ENCODE measurements at regions not wholly inside any gene's neighbourhood (a gene's known extent, or its start where the extent isn't known, plus 50 kb on each side); places are given as distances from the start of the nearest gene placed in this dataset.

- Histone ChIP-seq H3K4me2 (ENCODE audit: insufficient read depth, low read length) (no peak overlapping the region), H3K9ac (replicated peaks; ENCODE audit: extremely low read depth, insufficient read depth, low read length) (no peak overlapping the region), H3K4me3 (replicated peaks in 1 of 3; ENCODE audit: insufficient read depth in 1 of 3, low read depth in 1 of 3, low read length in 3 of 3) (no peak overlapping the region), H3K27ac (ENCODE audit: insufficient read depth, low read depth, low read length) (no peak overlapping the region), H3K9me3 (replicated peaks; ENCODE audit: control insufficient read depth, insufficient read depth, low read length) (no peaks in the 10 kb centered on the region), H3K27me3 (ENCODE audit: control insufficient read depth in 2 of 2, insufficient read depth in 2 of 2, low read length in 2 of 2) (peaks cover 0 to 3% of the 10 kb centered on the region in 2 experiments), H2AFZ (ENCODE audit: low read depth, low read length) (no peak overlapping the region), H3K9me1 (replicated peaks; ENCODE audit: control insufficient read depth, extremely low read depth, insufficient read depth, low read length) (no peaks in the 10 kb centered on the region), H4K20me1 (replicated peaks; ENCODE audit: control insufficient read depth, extremely low read depth, insufficient read depth, low read length) (no peaks in the 10 kb centered on the region), H3K79me2 (ENCODE audit: control insufficient read depth, insufficient read depth, low read length) (no peaks in the 10 kb centered on the region), H3K36me3 (ENCODE audit: control insufficient read depth in 2 of 2, extremely low read depth in 1 of 2, insufficient read depth in 2 of 2, low read length in 2 of 2) (no peaks in the 10 kb centered on the region), H3K4me1 (ENCODE audit: control insufficient read depth, extremely low read depth, insufficient read depth, low read length) (no peaks in the 10 kb centered on the region)
- no TSS peak for BruUV-seq (replicated peaks)
- DNase-seq (ENCODE audit: low read depth, low spot score) (no peak), FAIRE-seq (no peak)
- POLR2A ChIA-PET = no interaction called here
- dilution Hi-C loops (cut with MboI; ENCODE audit: extremely low pct_ligation_motif_present, low sequenced_read_pairs) (no loop called here), intact Hi-C loops (cut with micrococcal nuclease) (no loop called here)
- TF ChIP-seq EZH2 (IDR thresholded peaks at IDR 0.05; ENCODE audit: borderline replicate concordance, low read depth, low read length, severe bottlenecking) = no peak
- TF ChIP-seq JUN (IDR thresholded peaks at IDR 0.05; ENCODE audit: borderline replicate concordance, insufficient read depth, insufficient read length, low read depth) = no peak
- TF ChIP-seq MYC (IDR thresholded peaks at IDR 0.05; ENCODE audit: low read depth, low read length) = no peak
- TF ChIP-seq MAX (IDR thresholded peaks at IDR 0.05; ENCODE audit: insufficient read depth, insufficient read length) = no peak
- no peak for TF ChIP-seq CTCF (IDR thresholded peaks at IDR 0.05; ENCODE audit: extremely low read depth in 1 of 2, insufficient read depth in 1 of 2, low read depth in 1 of 2, low read length in 2 of 2)
- no peak for TF ChIP-seq FOS (IDR thresholded peaks at IDR 0.05; ENCODE audit: borderline replicate concordance, insufficient read depth, low read length)
- TF ChIP-seq POLR2AphosphoS5 (IDR thresholded peaks at IDR 0.05; ENCODE audit: insufficient read depth, low read depth, low read length) = no peak
- no peak for TF ChIP-seq POLR2A (IDR thresholded peaks at IDR 0.05; ENCODE audit: low read depth, low read length)
- TF ChIP-seq GATA2 (IDR thresholded peaks at IDR 0.05; ENCODE audit: insufficient read depth, insufficient read length, low read depth, low read length) = no peak
- CTCF ChIA-PET = interaction anchor here (1.0 kb wide), 1 partner anchor 25 kb away, joined by 3 read pairs; no protein-coding TSS in a partner anchor
These were observed 467.0 kb upstream of the PODXL start for GRCh38 chr7:132023466-132023865.
